H1 (cell line): ENCODE measurements at regions not wholly inside any gene's neighbourhood (a gene's known extent, or its start where the extent isn't known, plus 50 kb on each side); places are given as distances from the start of the nearest gene placed in this dataset.

Experiments used
- CTCF ChIA-PET: fragments of 300-600 bp; sonication (Branson Sonifier 250); formaldehyde crosslinking; loops from one replicate; lab custom pipeline; 2021; ENCODE audit not compliant: partially characterized antibody; lab: Charles Lee
- POLR2A ChIA-PET: fragments of 300-600 bp; sonication (Branson Sonifier 250); formaldehyde crosslinking; loops from one replicate; lab custom pipeline; 2021; ENCODE audit warnings: inconsistent platforms; ENCODE audit not compliant: partially characterized antibody; lab: Charles Lee
- DNase-seq, 2 experiments: peaks; one replicate each; pipeline versions ENCODE4 v3.0.0 to v3.0.0-alpha.2; 2010 to 2022; ENCODE audit warnings: low spot score in 2 of 2, low read depth in 1 of 2, mixed read lengths in 1 of 2
- FAIRE-seq: peaks from 2 replicates; lab custom pipeline; 2011; peaks lifted over from hg19 to GRCh38; lab: Jason Lieb, UNC
- H2AFZ ChIP-seq: 2 replicates; pipeline ENCODE4 v1.8.1; 2012; ENCODE audit warnings: low read length, inconsistent platforms
- H2AK5ac ChIP-seq: 2 replicates; pipeline ENCODE4 v1.6.1; 2013; ENCODE audit warnings: low read depth, low read length
- H2BK120ac ChIP-seq: replicated peaks from 2 replicates; pipeline ENCODE3; 2013; ENCODE audit warnings: low read depth, low read length, inconsistent platforms
- H2BK12ac ChIP-seq: 2 replicates; pipeline ENCODE4 v1.6.1; 2013; ENCODE audit warnings: low read depth, low read length
- H2BK15ac ChIP-seq: 2 replicates; pipeline ENCODE4 v1.6.1; 2013; ENCODE audit warnings: low read length
- H2BK20ac ChIP-seq: 2 replicates; pipeline ENCODE4 v1.6.1; 2013; ENCODE audit warnings: low read length
- H2BK5ac ChIP-seq: 2 replicates; pipeline ENCODE4 v1.6.1; 2013; ENCODE audit warnings: low read depth, low read length
- H3K14ac ChIP-seq: 2 replicates; pipeline ENCODE4 v1.6.1; 2013; ENCODE audit warnings: inconsistent platforms; ENCODE audit not compliant: insufficient read length
- H3K18ac ChIP-seq: 2 replicates; pipeline ENCODE4 v1.6.1; 2013; ENCODE audit warnings: low read length; ENCODE audit errors: extremely low read depth
- H3K23ac ChIP-seq: 2 replicates; pipeline ENCODE4 v1.6.1; 2013; ENCODE audit warnings: inconsistent platforms; ENCODE audit not compliant: insufficient read length
- H3K23me2 ChIP-seq: 2 replicates; pipeline ENCODE4 v1.6.1; 2013; ENCODE audit warnings: low read depth, low read length
- H3K27ac ChIP-seq: 2 replicates; pipeline ENCODE4 v1.6.1; 2011; ENCODE audit warnings: low read depth, low read length, inconsistent platforms
- H3K27me3 ChIP-seq, 4 experiments: replicated peaks in 1 of 4; 1 replicate in 1 of 4; 2 replicates in 3 of 4; pipeline versions ENCODE4 v1.6.1 to v1.8.1; 2011 to 2013; ENCODE audit warnings: low read length in 3 of 4, mild to moderate bottlenecking in 3 of 4, inconsistent platforms in 2 of 4, mixed read lengths in 2 of 4, moderate library complexity in 1 of 4; ENCODE audit not compliant: control insufficient read depth in 3 of 4, insufficient read depth in 3 of 4; ENCODE audit errors: extremely low read depth in 1 of 4
- H3K36me3 ChIP-seq, 4 experiments: 2 replicates each; pipeline versions ENCODE4 v1.6.1 to v1.8.1; 2011 to 2013; ENCODE audit warnings: mild to moderate bottlenecking in 4 of 4, low read length in 3 of 4, moderate library complexity in 2 of 4, control low read depth in 1 of 4, inconsistent platforms in 1 of 4; ENCODE audit not compliant: insufficient read depth in 4 of 4, control insufficient read depth in 2 of 4
- H3K4ac ChIP-seq: replicated peaks from 2 replicates; pipeline ENCODE3; 2013; ENCODE audit warnings: low read length, low read depth, mixed read lengths, inconsistent platforms; ENCODE audit not compliant: insufficient read length
- H3K4me1 ChIP-seq, 4 experiments: replicated peaks in 1 of 4; 1 replicate in 1 of 4; 2 replicates in 3 of 4; pipeline versions ENCODE4 v1.6.1 to v1.8.1; 2011 to 2013; ENCODE audit warnings: low read length in 3 of 4, inconsistent platforms in 2 of 4, mixed read lengths in 1 of 4; ENCODE audit not compliant: insufficient read depth in 4 of 4, control insufficient read depth in 3 of 4
- H3K4me2 ChIP-seq, 2 experiments: 2 replicates each; pipeline versions ENCODE4 v1.6.1 to v1.8.1; 2011 to 2013; ENCODE audit warnings: low read depth in 2 of 2, low read length in 2 of 2, control low read depth in 1 of 2, inconsistent platforms in 1 of 2, mild to moderate bottlenecking in 1 of 2; ENCODE audit not compliant: insufficient read depth in 1 of 2
- H3K4me3 ChIP-seq, 4 experiments: fragments of 200-600, 300-600 bp in 1 of 4; sonication (generic), shearing (Covaris generic), sonication (Bioruptor Twin) in 1 of 4; 2 replicates each; pipeline versions ENCODE4 v1.5.1 to v1.8.1; 2011 to 2016; ENCODE audit warnings: low read length in 4 of 4, low read depth in 3 of 4, control low read depth in 2 of 4, inconsistent platforms in 2 of 4, mild to moderate bottlenecking in 2 of 4, mixed read lengths in 1 of 4, moderate library complexity in 1 of 4; ENCODE audit not compliant: insufficient read depth in 2 of 4; ENCODE audit errors: extremely low read depth in 1 of 4
- H3K56ac ChIP-seq: replicated peaks from 2 replicates; pipeline ENCODE3; 2013; ENCODE audit warnings: low read depth, mild to moderate bottlenecking, mixed read lengths, low read length, inconsistent platforms; ENCODE audit not compliant: insufficient read length
- H3K79me1 ChIP-seq: 2 replicates; pipeline ENCODE4 v1.6.1; 2013; ENCODE audit warnings: low read depth, low read length, control low read depth
- H3K79me2 ChIP-seq, 2 experiments: 2 replicates each; pipeline versions ENCODE4 v1.6.1 to v1.8.1; 2012 to 2013; ENCODE audit warnings: low read length in 2 of 2, mild to moderate bottlenecking in 2 of 2, inconsistent platforms in 1 of 2; ENCODE audit not compliant: insufficient read depth in 2 of 2, control insufficient read depth in 1 of 2
- H3K9ac ChIP-seq, 4 experiments: replicated peaks in 1 of 4; 1 replicate in 1 of 4; 2 replicates in 3 of 4; pipeline versions ENCODE4 v1.6.1 to v1.8.1; 2011 to 2013; ENCODE audit warnings: low read depth in 3 of 4, low read length in 3 of 4, control low read depth in 2 of 4, mild to moderate bottlenecking in 2 of 4, moderate library complexity in 2 of 4, inconsistent platforms in 1 of 4; ENCODE audit errors: extremely low read depth in 1 of 4
- H3K9me3 ChIP-seq, 2 experiments: 2 replicates each; pipeline versions ENCODE4 v1.6.1 to v1.8.1; 2012 to 2013; ENCODE audit warnings: mild to moderate bottlenecking in 2 of 2, moderate library complexity in 2 of 2, control low read depth in 1 of 2, inconsistent platforms in 1 of 2, low read depth in 1 of 2, low read length in 1 of 2, mixed read lengths in 1 of 2; ENCODE audit not compliant: insufficient read depth in 2 of 2
- H4K20me1 ChIP-seq, 2 experiments: replicated peaks in 1 of 2; 2 replicates each; pipeline versions ENCODE3 to v1.8.1; 2011 to 2013; ENCODE audit warnings: inconsistent platforms in 2 of 2, low read length in 2 of 2, mild to moderate bottlenecking in 1 of 2; ENCODE audit not compliant: insufficient read depth in 2 of 2, control insufficient read depth in 1 of 2
- H4K5ac ChIP-seq: 2 replicates; pipeline ENCODE4 v1.6.1; 2013; ENCODE audit warnings: low read length, low read depth, mixed read lengths, inconsistent platforms; ENCODE audit not compliant: insufficient read length
- H4K8ac ChIP-seq: 2 replicates; pipeline ENCODE4 v1.8.0; 2013; ENCODE audit warnings: mild to moderate bottlenecking, moderate library complexity, low read length, inconsistent platforms; ENCODE audit not compliant: insufficient read depth; ENCODE audit errors: extremely low read depth
- H4K91ac ChIP-seq: replicated peaks from 2 replicates; pipeline ENCODE3; 2013; ENCODE audit warnings: low read length, mixed read lengths, inconsistent platforms; ENCODE audit not compliant: insufficient read length
- CTBP2 ChIP-seq: IDR thresholded peaks from 2 replicates; pipeline ENCODE4 v1.7.0; 2011; ENCODE audit warnings: borderline replicate concordance, mild to moderate bottlenecking, moderate library complexity, mixed read lengths, low read length; ENCODE audit not compliant: insufficient read depth, insufficient read length
- EP300 ChIP-seq, 2 experiments: IDR thresholded peaks; 1 replicate in 1 of 2; 2 replicates in 1 of 2; pipeline ENCODE4 v1.6.1; 2011 to 2012; ENCODE audit warnings: low read depth in 2 of 2, low read length in 2 of 2, mild to moderate bottlenecking in 2 of 2, borderline replicate concordance in 1 of 2, inconsistent platforms in 1 of 2, moderate library complexity in 1 of 2
- HDAC2 ChIP-seq, 2 experiments: fragments of 300-600 bp in 1 of 2; sonication (generic) in 1 of 2; IDR thresholded peaks; 2 replicates each; pipeline ENCODE4 v1.6.1; 2011 to 2012; ENCODE audit warnings: low read depth in 2 of 2, low read length in 2 of 2, mild to moderate bottlenecking in 2 of 2, moderate library complexity in 2 of 2, borderline replicate concordance in 1 of 2, inconsistent platforms in 1 of 2
- JUN ChIP-seq: IDR thresholded peaks from 2 replicates; pipeline ENCODE4 v1.6.1; 2011; ENCODE audit warnings: low read depth, mild to moderate bottlenecking, improper control_type of control experiment, low read length
- JUND ChIP-seq: IDR thresholded peaks from 2 replicates; pipeline ENCODE4 v1.6.1; 2011; ENCODE audit warnings: mild to moderate bottlenecking, improper control_type of control experiment, low read length
- KDM5A ChIP-seq: fragments of 200-600 bp; IDR thresholded peaks from 2 replicates; pipeline ENCODE4 v1.7.1; 2012; ENCODE audit warnings: mild to moderate bottlenecking, low read length, inconsistent platforms, mixed read lengths
- NRF1 ChIP-seq: IDR thresholded peaks from 2 replicates; pipeline ENCODE4 v1.6.1; 2011; ENCODE audit warnings: mild to moderate bottlenecking, low read depth, low read length, improper control_type of control experiment
- POU5F1 ChIP-seq: IDR thresholded peaks from 2 replicates; pipeline ENCODE4 v1.6.1; 2011; ENCODE audit warnings: low read depth, mild to moderate bottlenecking, low read length, moderate library complexity
- RAD21 ChIP-seq, 2 experiments: IDR thresholded peaks in 1 of 2; conservative IDR thresholded peaks in 1 of 2; 2 replicates each; pipeline ENCODE4 v1.6.1; 2011; ENCODE audit warnings: low read depth in 2 of 2, low read length in 2 of 2, improper control_type of control experiment in 1 of 2, inconsistent platforms in 1 of 2, mild to moderate bottlenecking in 1 of 2, moderate library complexity in 1 of 2
- SRF ChIP-seq: IDR thresholded peaks from 2 replicates; pipeline ENCODE4 v1.6.1; 2011; ENCODE audit warnings: mild to moderate bottlenecking, low read depth, low read length, moderate library complexity
- WGBS, 2 experiments: shearing (Covaris generic) in 1 of 2; methylation state at CpG; one replicate each; pipeline versions ENCODE4 v1.1.6 to v1.1.7; 2013 to 2015; ENCODE audit warnings: low lambda C conversion rate in 2 of 2, mixed read lengths in 2 of 2, inconsistent platforms in 1 of 2, low coverage in 1 of 2, missing lambda C conversion rate in 1 of 2; ENCODE audit not compliant: insufficient replicate concordance in 2 of 2, insufficient coverage in 1 of 2, insufficient read length in 1 of 2; ENCODE audit errors: extremely low coverage in 1 of 2, missing lambda C conversion rate in 1 of 2; 5-methylcytosine and 5-hydroxymethylcytosine counted together
- TF ChIP-seq, protein P1 (sequence below), 3 experiments: IDR thresholded peaks; 1 replicate in 2 of 3; 2 replicates in 1 of 3; pipeline versions ENCODE4 v1.5.1 to v1.6.1; 2011; ENCODE audit warnings: low read length in 3 of 3, mild to moderate bottlenecking in 3 of 3, inconsistent platforms in 2 of 3, low read depth in 1 of 3, moderate library complexity in 1 of 3; ENCODE audit not compliant: insufficient read depth in 1 of 3; ENCODE audit errors: control extremely low read depth in 1 of 3

DNA sequence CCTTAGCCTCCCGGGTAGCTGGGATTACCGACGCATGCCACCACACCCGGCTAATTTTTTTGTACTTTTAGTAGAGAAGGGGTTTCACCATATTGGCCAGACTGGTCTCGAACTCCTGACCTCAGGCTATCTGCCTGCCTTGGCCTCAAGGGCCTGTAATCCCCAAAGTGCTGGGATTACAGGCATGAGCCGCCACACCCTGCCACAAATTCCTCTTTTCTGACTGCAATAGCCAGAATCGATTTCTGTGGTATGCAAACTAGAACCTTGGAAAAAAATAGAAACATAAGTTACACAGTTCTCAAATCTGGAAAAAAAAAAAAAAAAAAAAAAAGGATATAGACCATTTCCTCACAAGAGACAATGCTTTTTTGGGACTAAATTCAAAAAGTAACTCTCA lies 184.6 kb upstream of the EGLN3 start:
- no peaks in the 10 kb centered on the region for H3K36me3 ChIP-seq
- TF ChIP-seq KDM5A (no peak), EP300 (IDR thresholded peaks at IDR 0.05; ENCODE audit: borderline replicate concordance in 1 of 2, low read depth in 2 of 2, low read length in 2 of 2) (no peak), RAD21 (IDR thresholded peaks at IDR 0.05 in 1 of 2, conservative IDR thresholded peaks at IDR 0.05 in 1 of 2; ENCODE audit: low read depth in 2 of 2, low read length in 2 of 2) (no peak), POU5F1 (no peak), CTBP2 (no peak), SRF (no peak), JUN (no peak), NRF1 (no peak), JUND (no peak), HDAC2 (IDR thresholded peaks at IDR 0.05; ENCODE audit: borderline replicate concordance in 1 of 2, low read depth in 2 of 2, low read length in 2 of 2) (no peak)
- TF ChIP-seq, protein P1, sequence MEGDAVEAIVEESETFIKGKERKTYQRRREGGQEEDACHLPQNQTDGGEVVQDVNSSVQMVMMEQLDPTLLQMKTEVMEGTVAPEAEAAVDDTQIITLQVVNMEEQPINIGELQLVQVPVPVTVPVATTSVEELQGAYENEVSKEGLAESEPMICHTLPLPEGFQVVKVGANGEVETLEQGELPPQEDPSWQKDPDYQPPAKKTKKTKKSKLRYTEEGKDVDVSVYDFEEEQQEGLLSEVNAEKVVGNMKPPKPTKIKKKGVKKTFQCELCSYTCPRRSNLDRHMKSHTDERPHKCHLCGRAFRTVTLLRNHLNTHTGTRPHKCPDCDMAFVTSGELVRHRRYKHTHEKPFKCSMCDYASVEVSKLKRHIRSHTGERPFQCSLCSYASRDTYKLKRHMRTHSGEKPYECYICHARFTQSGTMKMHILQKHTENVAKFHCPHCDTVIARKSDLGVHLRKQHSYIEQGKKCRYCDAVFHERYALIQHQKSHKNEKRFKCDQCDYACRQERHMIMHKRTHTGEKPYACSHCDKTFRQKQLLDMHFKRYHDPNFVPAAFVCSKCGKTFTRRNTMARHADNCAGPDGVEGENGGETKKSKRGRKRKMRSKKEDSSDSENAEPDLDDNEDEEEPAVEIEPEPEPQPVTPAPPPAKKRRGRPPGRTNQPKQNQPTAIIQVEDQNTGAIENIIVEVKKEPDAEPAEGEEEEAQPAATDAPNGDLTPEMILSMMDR (IDR thresholded peaks at IDR 0.05; ENCODE audit: control extremely low read depth in 1 of 3, insufficient read depth in 1 of 3, low read depth in 1 of 3, low read length in 3 of 3): no peak

More for the DNA sequence above, 184.6 kb upstream of the EGLN3 start:
- no peaks in the 10 kb centered on the region for H4K20me1 ChIP-seq
- H3K4ac ChIP-seq: no peak overlapping the region
- DNase-seq: no peak
- ChIA-PET POLR2A (no interaction called here), CTCF (interaction anchor here (1.5 kb wide), 1 partner anchor 93 kb away, joined by 4 read pairs; no protein-coding TSS in a partner anchor)
- no peak overlapping the region for H2AFZ ChIP-seq
- no peaks in the 10 kb centered on the region for H3K27me3 ChIP-seq
- H3K27ac ChIP-seq: no peak overlapping the region
- no peak overlapping the region for H2BK20ac ChIP-seq
- no peak overlapping the region for H2AK5ac ChIP-seq
- H3K56ac ChIP-seq: no peak overlapping the region
- no peak overlapping the region for H3K14ac ChIP-seq
- no peak overlapping the region for H3K18ac ChIP-seq
- H3K4me1 ChIP-seq: peaks cover 0 to 5% (median 0%) of the 10 kb centered on the region in 4 experiments; a peak in 1 of 7 replicates
- no peak for FAIRE-seq
- H3K23ac ChIP-seq: no peak overlapping the region
- H4K91ac ChIP-seq: no peak overlapping the region
- H4K5ac ChIP-seq: no peak overlapping the region
- no peak overlapping the region for H2BK12ac ChIP-seq
- H2BK120ac ChIP-seq: no peak overlapping the region
- 97% methylated on average over 7 of the region's 7 CpGs; no CpG with 5 or more reads in 1 of the 2 experiments for WGBS, 2 experiments
- no peak overlapping the region for H4K8ac ChIP-seq
- no peak overlapping the region for H2BK15ac ChIP-seq
- no peak overlapping the region for H3K9ac ChIP-seq
- H3K4me3 ChIP-seq: no peak overlapping the region
- no peaks in the 10 kb centered on the region; a peak in 1 of 4 replicates for H3K9me3 ChIP-seq
- no peaks in the 10 kb centered on the region for H3K79me1 ChIP-seq
- H2BK5ac ChIP-seq: no peak overlapping the region
- H3K23me2 ChIP-seq: no peaks in the 10 kb centered on the region
- no peak overlapping the region for H3K4me2 ChIP-seq
- no peaks in the 10 kb centered on the region for H3K79me2 ChIP-seq
